Psoas muscle (tissue), 7 donors: ENCODE measurements at regions not wholly inside any gene's neighbourhood (a gene's known extent, or its start where the extent isn't known, plus 50 kb on each side); places are given as distances from the start of the nearest gene placed in this dataset.

Experiments used
- ATAC-seq, 4 donors: fragments of 200-7000 bp; cut with Tn5 transposase; one replicate each; pipeline ENCODE4 v1.9.1; 2020; ENCODE audit warnings: moderate library complexity in 3 of 4, mild to moderate bottlenecking in 2 of 4
- DNase-seq, 2 donors: peaks; one replicate each; pipeline ENCODE4 v3.0.0-alpha.2; 2020
- H3K27ac ChIP-seq: fragments of 200-600 bp; one replicate; pipeline ENCODE4 v1.8.0; 2022
- H3K27me3 ChIP-seq, 3 donors: fragments of 200-600 bp in 1 of 3; one replicate each; pipeline versions ENCODE4 v1.6.1 to v1.8.0; 2013 to 2022; ENCODE audit warnings: low read length in 2 of 3, mild to moderate bottlenecking in 2 of 3, moderate library complexity in 1 of 3; ENCODE audit not compliant: insufficient read depth in 3 of 3
- H3K36me3 ChIP-seq, 2 donors: fragments of 200-600 bp in 1 of 2; one replicate each; pipeline versions ENCODE4 v1.6.1 to v1.8.0; 2013 to 2022; ENCODE audit warnings: low read depth in 1 of 2, mild to moderate bottlenecking in 1 of 2, moderate library complexity in 1 of 2; ENCODE audit not compliant: insufficient read depth in 1 of 2
- H3K4me1 ChIP-seq: fragments of 200-600 bp; one replicate; pipeline ENCODE4 v1.8.0; 2022
- H3K4me3 ChIP-seq: fragments of 200-600 bp; one replicate; pipeline ENCODE4 v1.8.0; 2022; ENCODE audit warnings: mild to moderate bottlenecking
- H3K9me3 ChIP-seq: fragments of 200-600 bp; one replicate; pipeline ENCODE4 v1.8.0; 2022
- CTCF ChIP-seq: fragments of 200-600 bp; IDR thresholded peaks from one replicate; pipeline ENCODE4 v1.8.0; 2022; ENCODE audit warnings: antibody characterized with exemption
- WGBS, 3 donors: extraction: QIAGEN DNeasy Blood & Tissue Kit; methylation state at CpG; one replicate each; pipeline versions ENCODE4 v1.1.6 to v1.1.7; 2013; 5-methylcytosine and 5-hydroxymethylcytosine counted together
- intact Hi-C, 2 donors: fragments of 100-400 bp; cut with DNase I; formaldehyde crosslinking; loops; one replicate each; pipeline versions ENCODE4 v1.11.0 to v1.14.2; 2022
- donor health status: healthy with polysubstance abuse.
- donor health status: DM: no; HTN: no; CAD: no; lungs with moderate emphysema.
- donor health status: Bipolar disorder and iron deficiency.
- donor health status: healthy.
- donor health status: DM: yes; HTN: yes; CAD: no.
- donor health status: DM: no; HTN: no; CAD: no.
- donor health status: DM: yes; HTN: yes; CAD: no.

- DNase-seq = no peak
- 36% methylated on average over 2 of the region's 2 CpGs for WGBS, 3 donors
- Histone ChIP-seq H3K36me3 (no peaks in the 10 kb centered on the region), H3K27me3 (peaks cover 0 to 3% (median 0%) of the 10 kb centered on the region in 3 donors), H3K4me3 (no peak overlapping the region), H3K4me1 (no peaks in the 10 kb centered on the region), H3K9me3 (peaks cover 12% of the 10 kb centered on the region), H3K27ac (no peak overlapping the region)
- no peak for ATAC-seq
- no peak for TF ChIP-seq CTCF
- intact Hi-C loops = no loop called here
These were observed 519.8 kb upstream of the TMPO start for GRCh38 chr12:97995559-97995958.

DNA sequence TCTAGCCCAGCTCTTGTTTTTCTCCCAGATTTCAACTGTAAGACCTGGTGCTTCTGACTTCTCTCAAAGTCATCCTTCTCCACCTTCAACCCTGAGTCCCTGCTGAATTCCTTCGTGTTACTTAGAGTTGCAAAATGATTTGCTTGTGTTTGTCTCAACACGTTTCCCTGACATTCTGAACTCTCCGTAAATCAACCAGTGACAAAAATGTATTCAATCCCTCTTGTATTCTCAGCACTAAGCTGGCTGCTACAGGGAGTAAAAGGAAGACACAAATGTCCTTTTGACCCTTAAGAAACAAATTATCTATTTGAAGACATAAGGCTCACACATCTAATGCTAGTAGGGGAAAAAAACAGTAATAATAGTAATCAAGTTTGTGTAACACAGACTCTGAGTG is 514.0 kb upstream of the TMPO start:
- Histone ChIP-seq H3K9me3 (no peaks in the 10 kb centered on the region), H3K4me1 (no peaks in the 10 kb centered on the region), H3K27ac (no peak overlapping the region), H3K4me3 (no peak overlapping the region), H3K36me3 (no peaks in the 10 kb centered on the region), H3K27me3 (no peaks in the 10 kb centered on the region)
- no peak for ATAC-seq
- no peak for TF ChIP-seq CTCF
- intact Hi-C loops = no loop called here
- WGBS, 3 donors = 39 to 43% (median 41%) methylated on average over 3 of the region's 3 CpGs
- no peak for DNase-seq

DNA sequence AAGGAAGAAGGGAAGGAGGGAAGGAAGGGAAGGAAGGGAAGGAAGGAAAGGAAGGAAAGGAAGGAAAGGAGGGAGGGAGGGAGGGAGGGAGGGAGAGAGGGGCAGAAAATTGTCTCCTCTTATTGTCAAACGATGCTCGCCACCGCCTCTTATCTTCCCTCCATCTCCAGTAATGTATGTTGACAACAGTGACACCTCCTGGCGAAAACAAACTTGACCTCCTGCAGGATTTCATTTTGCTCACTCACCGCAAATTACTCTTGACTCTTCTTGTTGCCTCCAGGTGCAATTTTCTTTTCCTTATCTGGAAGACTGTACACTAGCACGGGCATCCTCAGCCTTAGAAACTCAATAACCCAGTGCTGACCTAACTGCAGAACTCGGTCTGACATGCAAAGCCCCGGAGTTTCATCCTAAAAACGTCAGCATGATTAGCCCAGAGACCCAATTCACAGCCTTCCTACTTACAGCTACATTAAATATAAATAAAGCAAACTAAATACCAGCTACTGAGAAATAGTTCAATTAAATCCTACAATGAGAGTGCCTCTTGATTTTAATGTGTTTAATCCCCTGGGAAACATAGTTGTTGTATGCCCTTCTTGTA is 512.4 kb upstream of the TMPO start:
- Histone ChIP-seq H3K4me3 (no peak overlapping the region), H3K36me3 (no peaks in the 10 kb centered on the region), H3K4me1 (no peaks in the 10 kb centered on the region), H3K27ac (no peak overlapping the region), H3K27me3 (no peaks in the 10 kb centered on the region), H3K9me3 (no peaks in the 10 kb centered on the region)
- 20 to 23% (median 20%) methylated on average over 9 of the region's 9 CpGs for WGBS, 3 donors
- DNase-seq (no peak), ATAC-seq (no peak)
- intact Hi-C loops = no loop called here
- peak; percentile 17 for TF ChIP-seq CTCF

DNA sequence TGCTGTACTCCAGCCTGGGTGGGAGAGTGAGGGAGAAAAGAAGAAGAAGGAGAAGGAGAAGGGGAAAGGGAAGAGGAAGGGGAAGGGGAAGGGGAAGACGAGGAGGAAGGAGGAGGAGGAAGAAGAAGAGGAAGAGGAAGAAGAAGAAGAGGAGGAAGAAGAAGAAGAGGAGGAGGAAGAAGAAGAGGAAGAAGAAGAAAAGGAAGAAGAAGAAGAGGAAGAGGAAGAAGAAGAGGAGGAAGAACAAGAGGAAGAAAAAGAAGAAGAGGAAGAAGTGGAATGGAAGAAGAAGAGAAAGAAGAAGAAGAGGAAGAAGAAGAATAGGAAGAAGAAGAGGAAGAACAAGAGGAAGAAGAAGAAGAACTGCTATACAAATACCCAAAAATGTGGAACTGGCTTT is 507.4 kb upstream of the TMPO start:
- no peaks in the 10 kb centered on the region for H3K36me3 ChIP-seq
- 0 to 33% (median 0%) methylated on average over 1 of the region's 1 CpG for WGBS, 3 donors
- intact Hi-C loops = no loop called here
- H3K27me3 ChIP-seq = no peaks in the 10 kb centered on the region
- no peak for DNase-seq
- H3K4me1 ChIP-seq = no peaks in the 10 kb centered on the region
- no peak for ATAC-seq
- no peak overlapping the region for H3K27ac ChIP-seq
- H3K9me3 ChIP-seq = no peaks in the 10 kb centered on the region
- no peak for TF ChIP-seq CTCF
- H3K4me3 ChIP-seq = no peak overlapping the region

DNA sequence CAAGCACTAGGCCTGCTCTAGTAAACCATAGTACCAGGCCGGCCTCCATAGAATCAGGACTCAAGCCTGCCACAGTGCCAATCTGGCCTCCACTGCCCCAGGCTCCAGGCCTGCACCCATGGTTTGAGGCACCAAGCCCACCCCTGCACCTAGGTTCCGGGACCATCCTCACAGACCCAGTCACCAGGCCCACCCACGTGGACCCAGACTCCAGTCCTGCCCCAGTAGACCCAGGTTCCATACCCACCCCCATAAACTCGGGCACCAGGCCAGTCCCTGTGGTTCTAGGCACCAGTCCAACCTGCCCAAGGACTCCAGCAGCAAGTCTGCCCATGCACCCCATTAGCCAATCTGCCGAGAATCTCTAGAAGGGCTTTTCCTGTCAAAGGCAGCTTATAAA is 501.8 kb upstream of the TMPO start:
- H3K9me3 ChIP-seq = no peaks in the 10 kb centered on the region
- DNase-seq (peak in 1 of 2 donors; percentile 43), ATAC-seq (no peak)
- no peaks in the 10 kb centered on the region for H3K27me3 ChIP-seq
- 83 to 87% (median 83%) methylated on average over 5 of the region's 5 CpGs for WGBS, 3 donors
- no peaks in the 10 kb centered on the region for H3K36me3 ChIP-seq
- intact Hi-C loops = no loop called here
- no peaks in the 10 kb centered on the region for H3K4me1 ChIP-seq
- TF ChIP-seq CTCF = no peak
- H3K27ac ChIP-seq = no peak overlapping the region
- H3K4me3 ChIP-seq = no peak overlapping the region
